Stimulated activated naive CD4-positive, alpha-beta T cell treated with Interleukin-2 at 50 U/mL for 16 hours (primary cell): ENCODE measurements at regions not wholly inside any gene's neighbourhood (a gene's known extent, or its start where the extent isn't known, plus 50 kb on each side); places are given as distances from the start of the nearest gene placed in this dataset.
"Not testable (repeated sequence)": the region's sequence is repeated elsewhere in the genome, so short reads cannot be mapped to it uniquely, and the experiment has no call there.

Source experiments
- DNase-seq: peaks from one replicate; lab custom pipeline; 2025; lab: John Stamatoyannopoulos, UW

DNA sequence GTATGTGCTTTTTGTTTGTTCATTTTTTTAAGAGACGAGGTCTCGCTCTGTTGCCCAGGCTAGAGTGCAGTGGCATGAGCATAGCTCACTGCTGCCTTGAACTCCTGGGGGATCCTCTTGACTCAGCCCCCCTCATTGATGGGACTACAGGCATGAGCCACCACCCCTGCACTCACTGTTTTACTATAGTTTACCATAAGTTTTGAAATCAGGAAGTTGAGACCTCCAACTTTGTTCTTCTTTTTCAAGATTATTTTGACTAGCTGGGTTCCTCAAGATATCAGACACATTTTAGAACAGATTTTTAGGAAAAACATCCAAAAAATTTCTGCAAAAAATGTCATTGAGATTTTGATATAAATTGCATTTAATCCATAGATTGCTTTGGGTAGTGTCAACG lies 120.4 kb upstream of the FGGY start:
- DNase-seq = no peak

DNA sequence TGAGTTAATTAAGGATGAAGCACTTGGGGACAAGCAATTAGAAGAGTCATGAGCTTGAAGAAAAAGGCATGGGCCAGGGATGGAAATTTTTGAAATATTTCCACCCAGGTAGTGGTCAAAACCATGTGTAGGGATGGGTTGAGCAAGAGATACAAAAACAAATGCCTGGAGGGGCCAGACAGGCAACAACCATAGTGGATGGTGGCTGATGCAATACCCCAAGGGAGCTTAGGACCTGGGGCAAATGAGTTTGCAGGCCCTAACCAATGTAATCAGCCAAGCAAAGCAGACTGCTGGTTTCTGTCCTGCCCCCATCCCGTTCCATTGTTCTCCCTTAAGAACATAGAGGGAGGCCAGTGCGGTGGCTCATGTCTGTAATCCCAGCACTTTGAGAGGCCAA lies 119.1 kb upstream of the FGGY start:
- DNase-seq = no peak

DNA sequence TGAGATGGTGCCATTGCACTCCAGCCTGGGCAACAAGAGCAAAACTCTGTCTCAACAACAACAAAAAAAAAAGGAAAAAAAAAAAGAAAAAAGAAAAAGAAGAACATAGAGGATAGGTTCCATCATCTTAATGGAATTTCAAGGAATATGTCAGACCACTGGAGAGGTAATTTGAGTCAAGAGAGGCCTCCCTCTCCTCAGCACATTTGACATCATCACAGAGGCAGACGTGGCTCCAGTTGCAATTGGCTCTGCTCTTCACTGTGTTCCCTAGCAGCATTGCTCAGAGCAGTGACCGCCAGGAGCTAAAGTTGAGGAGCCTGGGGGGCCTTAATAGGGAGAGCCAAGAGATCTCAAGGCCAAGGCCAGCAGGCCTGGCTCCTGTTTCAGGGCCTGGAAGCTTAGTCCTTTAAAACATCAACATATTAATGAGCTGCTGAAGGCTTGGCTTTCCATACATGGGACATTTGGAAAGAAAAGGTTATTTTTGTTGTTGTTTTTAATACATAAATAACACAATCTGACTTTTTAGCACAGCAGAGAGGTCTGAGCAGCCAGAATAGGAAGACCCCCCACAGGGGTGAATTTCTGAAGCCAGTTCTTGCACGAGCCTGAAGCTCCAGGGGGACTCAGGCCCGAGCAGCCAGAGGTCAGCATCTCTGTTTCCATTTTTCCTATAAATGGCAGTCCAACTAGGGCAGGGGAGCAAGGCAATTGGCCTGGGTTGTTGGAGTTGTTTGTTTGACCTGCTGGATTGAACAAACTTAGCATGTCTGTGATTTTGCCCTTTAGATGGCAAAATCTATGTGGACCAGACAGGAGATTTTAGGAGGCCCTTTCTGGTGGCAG lies 118.3 kb upstream of the FGGY start:
- no peak for DNase-seq

DNA sequence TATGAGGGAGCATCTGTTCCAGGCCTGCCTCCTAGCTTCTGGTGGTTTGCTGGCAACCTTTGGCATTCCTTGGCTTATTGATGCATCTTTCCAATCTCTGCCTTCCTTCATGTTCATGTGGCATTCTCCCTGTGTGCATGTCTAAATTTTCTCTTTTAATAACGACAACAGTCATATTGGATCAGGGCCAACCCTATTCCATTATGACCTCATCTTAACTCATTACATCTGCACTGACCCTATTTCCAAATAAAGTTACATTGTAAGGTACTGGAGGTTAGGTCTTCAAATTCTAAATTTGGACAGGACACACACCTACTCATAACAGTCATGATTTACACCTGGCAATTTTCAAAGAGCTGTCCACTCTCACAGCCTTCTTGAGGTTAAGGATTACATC lies 117.2 kb upstream of the FGGY start:
- DNase-seq = no peak

DNA sequence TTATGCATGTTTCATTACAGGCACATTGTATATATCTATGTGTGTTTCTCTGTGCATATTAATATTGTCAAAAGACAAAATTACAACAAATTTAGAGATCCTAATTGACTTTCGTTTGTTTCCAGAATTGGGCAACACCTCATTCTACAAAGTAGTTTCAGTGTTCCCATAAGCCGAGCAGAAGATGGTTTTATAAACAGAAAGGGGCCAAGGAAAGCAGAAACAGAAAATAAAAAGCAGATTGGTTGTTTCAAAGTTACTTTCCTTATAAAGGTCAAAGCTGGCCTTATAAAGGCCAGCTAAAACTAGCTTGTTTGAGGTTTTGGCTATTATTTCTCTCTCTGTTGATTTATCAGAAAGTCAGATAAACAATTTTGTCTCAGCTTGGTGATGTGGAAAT lies 116.2 kb upstream of the FGGY start:
- DNase-seq = no peak

DNA sequence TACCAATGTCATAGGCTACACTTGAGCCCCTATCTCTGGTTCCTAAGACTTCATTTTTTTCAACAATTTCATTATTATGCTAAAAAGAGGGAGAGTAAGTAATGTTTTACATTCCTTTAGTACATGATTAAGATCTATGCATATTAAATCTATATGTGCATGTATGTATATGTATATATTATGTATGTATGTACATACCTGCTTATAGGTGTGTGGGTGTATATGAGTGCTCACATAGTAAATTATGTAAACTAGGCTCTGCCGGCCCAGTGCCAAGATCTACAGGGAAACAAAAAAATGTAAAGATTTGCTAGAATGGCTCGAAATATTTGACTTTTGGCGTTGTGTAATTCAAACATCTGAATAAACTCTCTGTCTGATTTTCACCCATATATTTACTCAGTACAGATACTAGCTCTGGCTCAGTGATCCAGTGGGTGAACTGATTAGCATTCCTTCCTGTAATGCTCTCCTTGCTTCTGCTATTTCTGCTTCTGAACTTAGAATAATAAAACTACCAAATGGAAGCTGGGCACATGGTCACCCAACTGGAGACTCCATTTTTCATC lies 113.1 kb upstream of the FGGY start:
- no peak for DNase-seq

DNA sequence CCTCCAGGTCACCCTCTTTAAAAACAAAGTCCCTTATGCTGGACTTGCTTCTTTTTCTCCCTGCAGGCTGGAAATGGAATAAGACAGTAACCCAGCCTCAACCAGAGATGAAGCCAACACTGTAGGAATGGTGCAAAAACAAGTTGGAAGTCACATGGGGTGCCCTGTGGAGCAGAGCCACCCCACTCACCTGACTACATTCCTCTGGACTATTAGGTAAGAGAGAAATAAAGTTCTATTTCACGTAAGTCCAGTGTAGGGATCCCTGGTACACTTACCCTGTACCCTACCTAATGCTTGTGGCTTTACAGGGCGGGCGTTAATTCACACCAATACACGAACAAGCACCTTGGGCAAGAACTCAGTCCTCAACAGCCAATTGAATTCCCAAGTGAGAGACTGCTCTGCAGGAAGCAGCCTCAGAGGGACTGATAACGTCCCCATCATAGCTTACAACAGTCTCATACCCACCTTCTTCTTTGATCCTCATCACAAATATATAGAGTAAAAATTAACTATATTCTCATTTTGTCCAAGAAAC lies 112.5 kb upstream of the FGGY start:
- no peak for DNase-seq

DNA sequence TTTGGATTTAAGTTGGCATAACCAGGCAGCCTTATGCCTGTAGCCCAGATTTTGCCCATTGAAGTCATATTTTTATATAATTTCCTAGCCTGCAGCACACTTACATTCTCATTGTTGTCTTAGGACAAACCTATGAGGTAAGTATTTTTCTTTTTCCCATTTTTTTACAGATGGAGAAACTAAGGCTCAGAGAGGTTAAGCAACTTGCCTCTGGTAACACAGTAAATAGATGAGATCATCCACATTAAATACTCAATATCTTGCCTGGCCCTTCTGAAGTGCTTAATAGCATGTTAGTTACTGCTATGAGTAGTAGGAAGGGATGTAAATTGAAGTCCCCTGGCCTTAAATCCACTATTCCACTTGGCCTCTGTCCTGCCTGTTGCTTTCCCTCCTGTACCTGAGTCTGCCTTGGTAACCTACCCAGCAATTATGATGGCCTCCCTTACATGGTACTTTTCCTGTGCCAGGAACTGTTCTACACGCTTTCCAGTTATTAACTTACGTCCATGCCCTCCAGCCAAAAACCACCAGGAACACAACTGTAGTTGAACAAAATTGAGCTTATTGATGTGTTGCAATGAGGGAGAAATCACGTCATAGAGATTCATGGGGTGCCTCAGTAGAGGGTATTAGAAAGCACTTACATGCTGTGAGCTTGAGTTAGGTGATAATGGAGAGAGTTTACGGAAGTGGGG lies 111.6 kb upstream of the FGGY start:
- no peak for DNase-seq

DNA sequence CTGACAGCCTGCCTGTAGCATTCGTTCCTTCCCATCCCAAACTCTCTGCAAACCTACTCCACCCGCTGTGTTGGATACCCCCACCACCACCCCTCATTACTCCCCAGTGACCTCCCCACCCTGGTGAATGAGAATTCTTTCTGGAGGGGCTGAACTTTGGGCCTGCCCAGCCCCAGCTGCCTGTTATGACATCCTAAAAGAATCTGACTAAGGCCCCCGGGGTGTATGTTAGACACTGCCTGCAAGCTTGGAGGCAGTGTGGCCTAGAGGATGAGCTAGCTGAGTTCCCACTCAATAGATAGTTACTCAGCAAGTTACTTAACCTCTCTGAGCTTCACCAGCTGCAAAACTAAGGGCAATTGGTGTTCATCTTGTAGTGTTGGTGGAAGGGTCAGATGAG lies 110.2 kb upstream of the FGGY start:
- no peak for DNase-seq

DNA sequence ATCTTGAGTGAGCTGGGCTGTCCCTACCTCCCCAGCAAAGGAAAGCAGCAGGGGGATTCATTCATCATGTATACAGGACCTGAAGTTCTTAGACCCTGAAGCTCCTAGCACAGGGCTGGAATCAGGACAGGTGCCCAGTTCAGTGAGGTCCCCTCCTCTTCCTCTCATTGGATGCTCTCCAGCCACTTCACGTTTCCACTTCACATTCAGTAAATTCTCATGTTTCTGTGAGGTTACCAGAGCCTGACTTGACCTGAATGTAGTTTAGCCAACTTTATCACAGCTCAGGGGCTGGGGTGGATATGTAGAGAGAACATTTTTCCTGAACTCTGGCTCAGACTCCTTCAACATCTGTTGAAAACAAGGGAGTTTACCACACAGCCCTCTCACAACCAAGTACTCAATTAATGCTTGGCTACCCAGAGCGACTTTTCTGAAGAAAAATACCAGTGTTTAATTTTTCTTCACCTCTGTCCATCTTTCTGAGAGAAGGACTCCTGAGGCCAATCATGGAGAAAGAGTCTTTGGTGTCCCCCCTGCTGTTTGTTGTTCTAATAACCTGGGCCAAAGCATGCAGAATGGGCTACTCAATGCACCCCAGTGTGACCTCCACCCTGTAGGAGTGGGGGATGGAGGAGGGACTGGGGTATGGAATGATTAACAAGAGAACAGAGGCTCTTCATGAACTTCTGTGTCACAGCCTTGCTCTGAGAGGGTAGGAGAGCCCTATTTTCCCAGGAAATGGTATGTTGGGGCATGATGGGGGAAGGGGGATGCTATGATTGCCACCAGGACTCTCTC lies 108.3 kb upstream of the FGGY start:
- no peak for DNase-seq

DNA sequence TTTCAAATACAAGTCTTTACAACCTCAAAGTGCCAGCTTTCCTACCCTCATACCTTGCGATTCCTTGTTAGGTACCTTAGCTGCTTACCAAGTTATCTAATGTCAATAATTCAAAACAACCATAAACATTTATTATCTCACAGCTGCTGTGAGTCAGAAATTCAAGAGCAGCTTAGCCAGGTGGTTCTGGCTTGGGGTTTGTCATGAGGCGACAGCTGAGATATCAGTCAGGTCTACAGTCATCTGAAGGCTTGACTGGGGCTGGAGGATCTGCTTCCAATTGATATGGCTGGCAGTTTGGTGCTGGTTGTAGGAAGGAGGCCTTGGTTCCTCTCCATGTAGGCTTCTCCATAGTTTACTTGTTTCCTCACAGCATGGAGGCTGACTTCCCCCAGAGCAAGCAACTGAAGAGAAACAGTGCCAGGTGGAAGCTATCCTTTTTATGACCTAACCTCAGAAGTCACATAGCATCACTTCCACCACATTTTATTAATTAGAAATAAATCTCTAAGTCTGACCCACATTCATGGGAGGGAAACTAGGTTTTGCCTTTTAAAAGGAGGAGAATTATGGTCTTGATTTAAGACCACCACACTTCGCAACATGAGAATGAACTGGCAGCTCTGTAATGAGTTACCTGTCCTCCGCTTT lies 103.3 kb upstream of the FGGY start:
- no peak for DNase-seq

DNA sequence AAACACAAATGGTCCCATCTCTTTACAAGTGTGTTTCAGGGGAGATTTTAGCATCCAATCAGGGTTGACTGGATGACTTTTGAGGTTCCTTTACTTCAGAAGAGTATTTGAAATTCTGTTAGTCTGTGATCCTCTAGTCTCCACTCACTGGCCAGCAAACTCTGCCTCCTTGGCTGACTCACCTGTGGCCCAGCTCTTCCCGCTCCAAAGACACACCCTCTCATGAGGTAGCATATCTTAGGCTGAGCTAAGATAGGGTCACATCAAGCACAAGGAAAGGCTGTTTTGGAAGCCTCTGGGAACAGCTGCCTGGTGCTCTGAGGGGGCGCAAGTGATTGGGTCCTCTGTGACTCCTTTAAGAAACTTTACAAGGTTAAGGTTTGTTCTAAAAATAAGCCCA lies 102.3 kb upstream of the FGGY start:
- DNase-seq = no peak

DNA sequence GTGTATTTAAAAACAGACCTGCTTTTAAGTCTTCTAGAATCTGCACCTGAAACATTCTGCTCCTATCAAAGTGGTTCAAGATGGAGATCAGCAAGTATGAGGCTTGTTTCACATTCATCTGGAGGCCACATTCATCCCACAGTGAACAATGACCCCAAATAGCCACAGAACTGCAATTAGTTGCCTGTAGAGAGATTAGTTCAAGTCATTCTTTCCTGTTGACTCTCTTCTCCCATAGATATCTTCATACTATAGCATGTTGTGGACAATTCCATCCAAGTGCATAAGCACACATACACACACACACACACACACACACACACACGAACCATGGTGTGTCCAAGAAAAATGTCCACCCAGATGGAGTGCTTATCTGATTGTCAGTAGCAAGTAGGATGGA lies 101.7 kb upstream of the FGGY start:
- no peak for DNase-seq

DNA sequence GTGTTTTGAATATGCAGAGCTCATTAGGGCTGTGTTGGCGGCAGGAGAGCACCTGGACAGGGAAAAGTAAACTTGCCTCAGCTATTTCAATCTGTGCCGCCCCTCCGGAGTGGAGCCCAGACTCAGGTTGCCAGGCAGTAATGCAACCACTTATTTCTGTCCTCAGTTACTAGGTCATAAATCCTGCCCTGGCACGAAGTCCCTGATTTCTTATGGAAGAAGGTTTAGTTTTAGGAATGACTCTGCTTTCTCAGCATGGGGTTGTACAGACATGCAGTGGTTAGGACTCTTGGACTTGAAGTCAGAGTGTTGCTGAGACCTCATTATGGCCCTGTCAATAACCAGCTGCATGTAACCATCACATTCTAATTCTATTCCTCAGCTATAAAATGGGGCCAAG lies 98.3 kb upstream of the FGGY start:
- DNase-seq = no peak

DNA sequence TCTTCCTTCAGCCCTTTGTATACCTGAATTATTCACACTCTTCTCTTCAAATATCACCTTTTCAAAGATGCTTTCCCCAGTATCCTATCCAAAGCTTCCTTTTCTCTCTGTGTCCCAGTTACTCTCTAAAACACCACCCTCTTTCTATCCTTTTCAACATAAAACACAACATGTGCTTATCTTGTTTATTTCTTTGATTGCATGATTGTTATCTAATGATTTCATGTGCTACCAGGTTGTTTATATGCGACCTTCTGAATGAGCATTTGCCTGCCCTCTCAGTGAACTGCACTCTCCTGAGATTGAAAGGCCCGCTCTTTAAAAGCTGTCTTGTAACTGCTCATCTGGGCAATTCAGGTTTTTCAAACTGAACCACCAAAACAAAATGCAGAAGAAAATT lies 97.7 kb upstream of the FGGY start:
- DNase-seq = no peak

DNA sequence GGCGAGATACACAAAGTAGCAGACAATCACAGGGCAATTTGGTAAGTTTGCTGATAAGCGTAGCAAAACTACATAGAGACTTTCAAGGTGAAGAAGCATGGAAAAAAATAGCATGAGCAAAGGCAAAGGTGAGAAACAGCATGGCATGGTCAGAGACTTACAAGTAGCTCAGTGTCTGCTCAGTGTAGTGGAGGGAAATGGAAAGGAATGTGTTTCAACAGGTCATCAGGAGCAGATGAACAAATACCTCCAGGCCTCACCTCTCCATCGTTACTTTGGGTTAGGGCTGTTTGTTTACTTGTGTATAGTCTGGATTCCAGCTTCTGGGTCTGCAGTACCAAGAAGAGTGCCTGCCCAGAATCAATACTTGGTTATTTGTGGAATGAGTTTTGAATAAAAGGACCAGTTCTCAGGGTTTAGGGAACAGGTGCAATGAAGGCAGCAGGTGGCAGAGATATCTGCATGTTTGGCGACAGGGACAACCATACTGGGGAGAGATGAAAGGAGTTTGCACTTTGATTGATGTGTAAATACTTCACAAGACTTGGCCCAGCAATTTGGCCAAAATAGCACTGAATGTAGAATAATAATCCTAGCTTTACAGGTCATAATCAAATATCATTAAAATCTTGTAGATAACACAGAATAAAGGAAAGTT lies 97.0 kb upstream of the FGGY start:
- no peak for DNase-seq

DNA sequence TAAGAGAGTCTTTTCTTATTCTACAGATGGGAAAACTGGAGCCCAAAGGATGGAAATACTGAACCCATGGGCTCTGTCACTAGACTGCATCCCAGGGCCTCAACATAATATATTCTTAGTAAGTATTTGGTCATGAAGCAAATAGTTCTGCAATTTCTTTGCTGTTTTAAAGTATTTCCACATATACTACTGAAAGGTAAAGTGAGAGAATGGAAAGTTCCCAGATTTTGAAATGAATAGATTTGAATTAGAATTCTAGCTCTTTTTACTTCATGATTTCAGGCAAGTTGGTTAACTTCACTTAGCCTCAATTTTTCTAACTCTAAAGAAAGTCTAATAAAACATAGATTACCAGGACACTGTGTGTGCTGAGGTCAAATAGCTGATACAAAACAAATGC lies 95.6 kb upstream of the FGGY start:
- no peak for DNase-seq

DNA sequence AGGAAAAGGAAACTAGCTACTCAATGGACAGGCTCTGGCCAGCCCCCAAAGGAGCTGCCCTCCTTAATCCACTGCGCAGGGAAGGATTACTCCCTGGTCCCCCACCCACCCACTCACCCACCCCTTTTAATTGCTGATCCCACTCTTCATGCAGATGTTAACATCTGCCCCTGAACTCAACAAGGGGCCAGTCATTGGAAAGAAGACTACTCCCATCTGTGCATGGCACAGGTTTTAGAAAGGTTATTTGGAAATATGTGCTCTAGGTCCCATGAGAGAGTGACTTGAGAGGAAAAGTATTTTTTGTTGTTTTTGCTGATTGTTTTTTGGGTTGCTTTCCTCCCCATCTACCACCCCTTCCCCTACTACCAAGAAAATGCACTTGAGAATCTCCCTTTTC lies 94.4 kb upstream of the FGGY start:
- no peak for DNase-seq

DNA sequence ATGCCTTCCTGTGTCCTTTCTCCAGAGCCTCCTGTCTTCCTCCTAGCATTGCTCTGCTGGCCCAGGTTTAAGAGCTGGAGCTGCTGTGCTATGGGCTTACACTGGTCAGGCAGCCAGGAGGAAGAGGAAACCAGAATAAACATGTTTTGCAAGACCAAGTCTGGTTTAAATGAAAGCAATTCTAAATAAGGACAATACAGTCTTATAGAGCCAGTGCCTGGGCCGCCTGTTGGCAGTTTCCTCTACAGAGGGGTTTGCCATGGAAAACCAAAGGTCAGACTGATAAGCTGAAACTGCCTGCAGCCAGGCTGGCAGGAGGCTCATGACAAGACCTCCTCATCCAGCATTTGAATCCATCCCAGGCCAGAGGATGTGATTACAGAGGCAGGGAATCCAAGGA lies 92.9 kb upstream of the FGGY start:
- DNase-seq = no peak

DNA sequence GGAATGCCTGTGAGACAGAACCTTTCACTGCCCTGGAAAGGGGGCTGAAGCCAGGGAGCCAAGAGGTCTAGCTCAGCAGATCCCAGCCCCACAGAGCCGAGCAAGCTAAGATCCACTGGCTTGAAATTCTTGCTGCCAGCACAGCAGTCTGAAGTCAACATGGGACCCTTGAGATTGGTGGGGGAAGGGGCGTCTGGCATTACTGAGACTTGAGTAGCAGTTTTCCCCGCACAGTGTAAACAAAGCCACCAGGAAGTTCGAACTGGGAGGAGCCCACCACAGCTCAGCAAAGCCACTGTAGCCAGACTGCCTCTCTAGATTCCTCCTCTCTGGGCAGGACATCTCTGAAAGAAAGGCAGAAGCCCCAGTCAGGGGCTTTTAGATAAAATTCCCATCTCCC lies 90.3 kb upstream of the FGGY start:
- DNase-seq = not testable (repeated sequence)

DNA sequence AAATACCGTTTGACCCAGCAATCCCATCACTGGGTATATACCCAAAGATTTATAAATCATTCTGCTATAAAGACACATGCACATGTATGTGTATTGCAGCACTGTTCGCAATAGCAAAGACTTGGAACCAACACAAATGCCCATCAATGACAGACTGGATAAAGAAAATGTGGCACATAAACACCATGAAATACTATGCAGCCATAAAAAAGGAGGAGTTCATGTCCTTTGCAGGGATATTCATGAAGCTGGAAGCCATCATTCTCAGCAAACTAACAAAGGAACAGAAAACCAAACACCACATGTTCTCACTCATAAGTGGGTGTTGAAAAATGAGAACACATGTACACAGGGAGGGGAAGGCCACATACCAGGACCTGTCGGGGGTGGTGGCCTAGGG lies 86.5 kb upstream of the FGGY start:
- not testable (repeated sequence) for DNase-seq
